ENCODE measurements at regions not wholly inside any gene's neighbourhood (a gene's known extent, or its start where the extent isn't known, plus 50 kb on each side); places are given as distances from the start of the nearest gene placed in this dataset.

GRCh38 chr10:32111585-32111984 lies 55.4 kb upstream of the KIF5B start:
- DNase-seq (no peak), ATAC-seq (no peak)
- intact Hi-C loops (cut with DNase I, micrococcal nuclease), result no loop called here

GRCh38 chr10:32110790-32111189 lies 54.6 kb upstream of the KIF5B start:
- ATAC-seq (no peak), DNase-seq (no peak)
- intact Hi-C loops (cut with DNase I, micrococcal nuclease), result no loop called here

- ATAC-seq (no peak), DNase-seq (no peak)
- intact Hi-C loops (cut with DNase I, micrococcal nuclease), result no loop called here
Measured at GRCh38 chr10:32109603-32110002, 53.4 kb upstream of the KIF5B start.
